Upper lobe of left lung (tissue), 4 donors: ENCODE measurements at regions not wholly inside any gene's neighbourhood (a gene's known extent, or its start where the extent isn't known, plus 50 kb on each side); places are given as distances from the start of the nearest gene placed in this dataset.

Experiments
- CTCF ChIP-seq, 6 experiments: fragments of 450-650 bp in 4 of 6; fragments of 200-600 bp in 2 of 6; sonication (generic) in 2 of 6; IDR thresholded peaks; one replicate each; pipeline ENCODE4 v1.5.1; 2016 to 2019; ENCODE audit warnings: antibody characterized with exemption in 6 of 6
- POLR2A ChIP-seq, 4 donors: fragments of 450-650 bp; IDR thresholded peaks; one replicate each; pipeline ENCODE4 v1.5.1; 2016 to 2017; ENCODE audit warnings: antibody characterized with exemption in 4 of 4, mild to moderate bottlenecking in 2 of 4
- POLR2AphosphoS5 ChIP-seq, 2 donors: sonication (generic); formaldehyde crosslinking; IDR thresholded peaks; one replicate each; pipeline ENCODE4 v1.5.1; 2017; ENCODE audit warnings: antibody characterized with exemption in 2 of 2

DNA sequence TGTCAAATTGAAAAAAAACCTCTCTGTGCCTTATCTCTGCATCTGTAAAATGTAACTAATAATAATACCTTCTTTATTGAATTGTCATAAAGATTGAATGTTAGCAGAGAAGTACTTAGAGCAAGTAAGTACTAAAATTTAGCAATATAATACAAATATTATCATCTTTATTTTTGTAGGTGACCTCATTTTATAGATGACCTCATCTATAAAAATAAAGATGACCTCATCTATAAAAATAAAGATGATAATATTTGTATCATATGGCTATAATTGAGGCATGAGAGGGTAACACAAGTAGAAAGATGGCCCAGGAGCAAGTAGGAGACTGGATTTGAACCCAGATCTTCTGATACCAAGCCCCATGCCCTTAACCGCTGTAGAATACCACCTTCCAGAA is 193.2 kb upstream of the FOXD3 start:
- TF ChIP-seq CTCF (IDR thresholded peaks at IDR 0.05) = no peak
- no peak for TF ChIP-seq POLR2AphosphoS5 (IDR thresholded peaks at IDR 0.05)
- no peak for TF ChIP-seq POLR2A (IDR thresholded peaks at IDR 0.05)
